ENCODE measurements at regions not wholly inside any gene's neighbourhood (a gene's known extent, or its start where the extent isn't known, plus 50 kb on each side); places are given as distances from the start of the nearest gene placed in this dataset.

DNA sequence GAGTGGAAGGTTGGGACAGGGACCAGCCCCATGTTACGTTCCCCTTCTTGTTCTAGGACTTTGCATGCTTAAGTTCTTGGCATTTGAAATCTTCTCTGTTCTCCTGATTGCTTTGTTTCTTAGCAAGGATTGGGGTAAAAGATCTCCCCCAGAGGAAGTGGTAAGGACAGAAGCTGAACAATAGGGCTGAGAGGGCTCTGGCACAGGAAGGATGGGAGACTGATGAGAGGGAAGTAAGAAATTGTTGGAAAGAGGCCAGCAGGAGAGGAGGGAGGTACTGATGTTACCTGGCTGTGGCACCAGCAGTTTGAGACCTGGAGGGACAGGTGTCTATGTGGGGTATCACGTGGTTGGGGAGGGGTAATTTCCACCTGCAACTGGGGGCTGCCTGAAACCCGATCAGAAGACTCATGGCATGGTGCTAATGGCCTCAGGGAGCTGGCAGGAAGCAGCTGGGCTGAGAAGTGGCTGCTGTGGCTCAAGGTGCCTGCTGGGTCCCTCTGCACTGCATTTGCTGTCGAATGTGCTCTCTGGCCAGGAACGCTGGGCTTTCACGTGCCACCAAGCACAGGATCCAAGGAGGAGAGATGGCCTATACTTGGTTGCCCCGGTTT, 108.4 kb downstream of the LSM3 start:
- TF ChIP-seq, protein P1, sequence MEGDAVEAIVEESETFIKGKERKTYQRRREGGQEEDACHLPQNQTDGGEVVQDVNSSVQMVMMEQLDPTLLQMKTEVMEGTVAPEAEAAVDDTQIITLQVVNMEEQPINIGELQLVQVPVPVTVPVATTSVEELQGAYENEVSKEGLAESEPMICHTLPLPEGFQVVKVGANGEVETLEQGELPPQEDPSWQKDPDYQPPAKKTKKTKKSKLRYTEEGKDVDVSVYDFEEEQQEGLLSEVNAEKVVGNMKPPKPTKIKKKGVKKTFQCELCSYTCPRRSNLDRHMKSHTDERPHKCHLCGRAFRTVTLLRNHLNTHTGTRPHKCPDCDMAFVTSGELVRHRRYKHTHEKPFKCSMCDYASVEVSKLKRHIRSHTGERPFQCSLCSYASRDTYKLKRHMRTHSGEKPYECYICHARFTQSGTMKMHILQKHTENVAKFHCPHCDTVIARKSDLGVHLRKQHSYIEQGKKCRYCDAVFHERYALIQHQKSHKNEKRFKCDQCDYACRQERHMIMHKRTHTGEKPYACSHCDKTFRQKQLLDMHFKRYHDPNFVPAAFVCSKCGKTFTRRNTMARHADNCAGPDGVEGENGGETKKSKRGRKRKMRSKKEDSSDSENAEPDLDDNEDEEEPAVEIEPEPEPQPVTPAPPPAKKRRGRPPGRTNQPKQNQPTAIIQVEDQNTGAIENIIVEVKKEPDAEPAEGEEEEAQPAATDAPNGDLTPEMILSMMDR (conservative IDR thresholded peaks at IDR 0.05 in 1 of 2, IDR thresholded peaks at IDR 0.05 in 1 of 2; ENCODE audit: extremely low read depth in 1 of 2, insufficient read depth in 1 of 2, low read depth in 1 of 2, low read length in 2 of 2) = no peak
- no peak for TF ChIP-seq EZH2 (IDR thresholded peaks at IDR 0.05; ENCODE audit: borderline replicate concordance, low read length)
